HG03066 (cell line): ENCODE measurements at regions not wholly inside any gene's neighbourhood (a gene's known extent, or its start where the extent isn't known, plus 50 kb on each side); places are given as distances from the start of the nearest gene placed in this dataset.
"Not testable (repeated sequence)": the region's sequence is repeated elsewhere in the genome, so short reads cannot be mapped to it uniquely, and the experiment has no call there.

ENCODE experiments used
- ATAC-seq: cut with Tn5 transposase; IDR thresholded peaks from one replicate; pipeline ENCODE4 v1.9.1; 2021; ENCODE audit warnings: low read depth; ENCODE audit not compliant: unreplicated experiment

GRCh38 chr2:91422102-91422501 is 2730.6 kb downstream of the RPIA start:
- not testable (repeated sequence) for ATAC-seq

GRCh38 chr2:91427148-91427547 is 2735.7 kb downstream of the RPIA start:
- ATAC-seq = not testable (repeated sequence)

GRCh38 chr2:91441932-91442245 is 2750.4 kb downstream of the RPIA start:
- not testable (repeated sequence) for ATAC-seq

DNA sequence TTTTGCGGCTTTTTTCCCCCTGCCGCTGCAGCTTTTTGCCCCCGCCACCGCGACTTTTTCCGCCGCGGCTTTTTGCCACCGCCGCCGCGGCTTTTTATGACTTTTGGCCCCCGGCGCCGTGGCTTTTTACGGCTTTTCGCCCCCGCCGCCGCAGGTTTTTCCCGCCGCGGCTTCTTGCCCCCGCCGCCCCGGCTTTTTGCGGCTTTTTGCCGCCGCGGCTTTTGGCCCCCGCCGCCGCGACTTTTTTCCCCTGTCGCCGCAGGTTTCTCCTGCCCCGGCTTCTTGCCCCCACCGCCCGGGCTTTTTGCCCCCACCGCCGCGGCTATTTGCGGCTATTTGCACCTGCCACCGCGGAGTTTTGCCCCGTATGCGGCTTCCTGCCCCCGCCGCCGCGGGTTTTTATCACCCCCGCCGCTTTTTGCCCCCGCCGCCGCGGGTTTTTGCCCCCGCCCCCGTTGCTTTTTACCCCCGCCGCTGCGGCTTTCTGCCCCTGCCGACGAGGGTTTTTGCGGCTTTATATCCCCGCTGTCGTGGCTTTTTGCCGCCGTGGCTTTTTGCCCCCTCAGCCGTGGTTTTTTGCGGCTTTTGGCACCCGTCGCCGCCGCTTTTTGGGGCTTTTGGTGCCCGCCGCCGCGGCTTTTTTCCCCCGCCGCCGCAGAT is 2750.9 kb downstream of the RPIA start:
- no peak for ATAC-seq

- ATAC-seq = not testable (repeated sequence)
These were observed 2751.6 kb downstream of the RPIA start for GRCh38 chr2:91442906-91443729.

DNA sequence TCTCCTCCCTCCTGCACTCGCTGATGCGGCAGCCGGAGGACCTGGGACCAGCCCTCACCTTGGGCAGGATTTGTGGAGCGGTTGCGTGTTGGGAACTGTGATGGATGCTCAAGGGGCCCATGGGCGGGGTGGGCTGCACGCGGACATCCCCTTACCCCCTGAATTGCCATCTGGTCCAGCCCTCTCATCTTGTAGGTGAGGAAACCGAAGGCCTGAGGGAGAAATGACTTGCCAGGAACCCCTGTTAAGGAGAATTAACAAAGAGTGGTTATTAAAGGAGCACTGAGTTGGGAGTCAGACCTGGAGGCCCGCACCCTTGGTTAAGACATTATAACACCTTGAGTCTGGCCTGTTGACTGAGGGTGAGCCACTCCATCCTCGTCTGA is 2752.2 kb downstream of the RPIA start:
- not testable (repeated sequence) for ATAC-seq

DNA sequence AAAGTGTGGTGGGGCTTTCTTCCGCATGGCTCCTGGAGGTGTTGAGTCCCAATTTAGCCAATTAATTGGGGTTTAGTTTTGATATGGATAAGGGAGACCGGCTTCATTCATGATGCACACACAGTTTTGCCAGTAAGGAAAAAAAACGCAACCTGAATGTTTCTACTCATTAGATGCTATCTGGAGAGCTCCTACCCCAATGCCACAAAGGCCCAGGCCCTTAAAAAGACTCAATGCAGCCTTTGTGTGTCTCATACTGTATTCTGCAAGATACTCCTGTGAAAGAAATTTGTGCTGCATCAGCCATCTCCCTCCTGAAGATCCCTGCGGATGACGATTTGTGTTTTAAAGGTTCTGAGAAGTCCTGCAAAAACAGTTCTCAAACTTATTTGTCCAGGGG is 2754.2 kb downstream of the RPIA start:
- ATAC-seq = not testable (repeated sequence)

- not testable (repeated sequence) for ATAC-seq
These were observed 2755.0 kb downstream of the RPIA start for GRCh38 chr2:91446489-91446888.

GRCh38 chr2:91446915-91447314 is 2755.4 kb downstream of the RPIA start:
- ATAC-seq = not testable (repeated sequence)

DNA sequence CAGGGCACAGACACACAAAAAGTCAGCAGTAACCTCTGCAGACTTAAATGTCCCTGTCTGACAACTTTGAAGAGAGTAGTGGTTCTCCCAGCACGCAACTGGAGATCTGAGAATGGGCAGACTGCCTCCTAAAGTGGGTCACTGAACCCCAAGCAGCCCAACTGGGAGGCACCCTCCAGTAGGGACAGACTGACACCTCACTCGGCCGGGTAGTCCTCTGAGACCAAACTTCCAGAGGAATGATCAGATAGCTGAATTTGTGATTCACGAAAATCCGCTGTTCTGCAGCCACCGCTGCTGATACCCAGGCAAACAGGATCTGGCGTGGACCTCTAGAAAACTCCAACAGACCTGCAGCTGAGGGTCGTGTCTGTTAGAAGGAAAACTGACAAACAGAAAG is 2756.0 kb downstream of the RPIA start:
- ATAC-seq = not testable (repeated sequence)

GRCh38 chr2:91462292-91462691 is 2770.8 kb downstream of the RPIA start:
- ATAC-seq = not testable (repeated sequence)

DNA sequence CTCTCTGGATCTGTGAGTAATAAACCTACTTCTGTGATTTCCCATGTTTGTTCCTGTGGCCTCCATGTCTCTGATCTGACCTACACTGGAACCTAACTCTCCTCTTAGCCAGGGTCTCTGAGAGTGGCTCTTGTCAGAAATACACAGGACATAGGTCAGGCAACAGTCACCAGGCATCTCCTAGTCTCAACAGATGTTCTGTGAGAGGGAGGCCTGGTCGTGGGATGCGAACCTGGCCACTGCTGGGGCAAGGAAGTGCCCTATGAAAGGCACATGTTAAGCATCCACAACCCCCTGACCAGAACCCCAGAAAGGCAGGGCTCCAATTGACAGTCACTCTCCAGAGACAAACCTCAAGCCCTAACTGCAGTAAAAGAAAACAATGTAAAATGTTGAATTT is 2771.5 kb downstream of the RPIA start:
- not testable (repeated sequence) for ATAC-seq

GRCh38 chr2:91466780-91467363 is 2775.4 kb downstream of the RPIA start:
- ATAC-seq = not testable (repeated sequence)

DNA sequence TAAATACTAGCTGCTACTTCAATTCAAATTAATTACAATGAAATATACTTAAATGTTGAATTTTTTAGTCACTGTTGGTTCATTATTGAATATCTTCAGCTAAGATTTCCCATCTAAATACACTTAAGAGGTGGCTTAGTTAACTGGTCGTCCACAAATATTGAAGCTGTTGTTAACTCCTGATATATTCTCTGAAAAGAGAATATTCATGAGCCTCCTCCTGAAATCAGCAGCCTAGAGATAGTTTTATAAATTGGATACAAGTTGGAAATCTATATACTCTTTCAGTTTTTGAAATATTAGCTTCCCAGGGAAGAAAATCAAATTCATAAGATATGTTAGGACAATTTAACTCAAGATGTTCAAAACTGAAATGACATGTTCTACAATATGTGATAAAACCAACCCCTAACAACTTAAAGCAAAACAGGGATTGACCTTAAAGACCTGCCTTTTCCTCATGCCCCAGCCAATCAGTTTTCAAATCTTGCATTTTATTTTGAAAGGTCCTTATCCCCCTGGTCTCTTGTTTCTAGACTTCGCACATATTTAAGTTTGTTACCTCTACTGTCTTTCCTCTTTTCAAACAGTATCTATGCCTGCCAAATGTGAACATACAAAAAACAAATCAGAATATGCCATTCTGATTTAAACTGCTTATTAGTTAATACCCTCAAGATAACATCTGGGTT is 2784.9 kb downstream of the RPIA start:
- ATAC-seq = not testable (repeated sequence)

DNA sequence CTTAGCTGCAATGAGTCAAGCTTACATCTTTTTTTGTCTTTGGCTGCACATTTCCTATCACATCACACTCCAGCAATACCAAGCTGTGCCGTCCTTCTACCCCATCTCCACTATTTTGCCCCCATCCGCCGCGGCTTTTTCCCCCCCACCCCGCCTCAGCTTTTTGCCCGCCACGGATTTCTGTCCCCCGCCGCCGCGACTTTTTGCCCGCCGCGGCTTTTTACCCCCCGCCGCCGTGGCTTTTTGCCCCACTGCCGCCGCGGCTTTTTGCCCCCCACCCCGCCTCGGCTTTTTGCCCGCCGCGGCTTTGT is 2785.4 kb downstream of the RPIA start:
- ATAC-seq = not testable (repeated sequence)

DNA sequence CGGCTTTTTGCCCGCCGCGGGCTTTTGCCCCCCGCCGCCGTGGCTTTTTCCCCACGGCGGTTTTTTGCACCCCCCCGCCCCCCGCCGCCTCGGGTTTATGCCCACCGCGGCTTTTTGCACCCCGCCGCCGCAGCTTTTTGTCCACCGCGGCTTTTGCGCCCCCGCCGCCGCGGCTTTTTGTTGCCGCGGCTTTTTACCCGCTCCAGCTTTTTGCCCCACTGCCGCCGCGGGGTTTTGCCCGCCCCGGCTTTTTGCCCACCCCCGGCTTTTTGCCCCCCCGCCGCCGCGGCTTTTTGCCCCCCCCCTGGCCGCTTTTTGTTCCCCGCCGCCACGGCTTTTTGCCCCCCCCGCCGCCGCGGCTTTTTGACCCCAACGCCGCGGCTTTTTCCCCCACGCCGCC is 2785.8 kb downstream of the RPIA start:
- ATAC-seq = not testable (repeated sequence)

- ATAC-seq = no peak
These were observed 2786.5 kb downstream of the RPIA start for GRCh38 chr2:91477731-91478672.

DNA sequence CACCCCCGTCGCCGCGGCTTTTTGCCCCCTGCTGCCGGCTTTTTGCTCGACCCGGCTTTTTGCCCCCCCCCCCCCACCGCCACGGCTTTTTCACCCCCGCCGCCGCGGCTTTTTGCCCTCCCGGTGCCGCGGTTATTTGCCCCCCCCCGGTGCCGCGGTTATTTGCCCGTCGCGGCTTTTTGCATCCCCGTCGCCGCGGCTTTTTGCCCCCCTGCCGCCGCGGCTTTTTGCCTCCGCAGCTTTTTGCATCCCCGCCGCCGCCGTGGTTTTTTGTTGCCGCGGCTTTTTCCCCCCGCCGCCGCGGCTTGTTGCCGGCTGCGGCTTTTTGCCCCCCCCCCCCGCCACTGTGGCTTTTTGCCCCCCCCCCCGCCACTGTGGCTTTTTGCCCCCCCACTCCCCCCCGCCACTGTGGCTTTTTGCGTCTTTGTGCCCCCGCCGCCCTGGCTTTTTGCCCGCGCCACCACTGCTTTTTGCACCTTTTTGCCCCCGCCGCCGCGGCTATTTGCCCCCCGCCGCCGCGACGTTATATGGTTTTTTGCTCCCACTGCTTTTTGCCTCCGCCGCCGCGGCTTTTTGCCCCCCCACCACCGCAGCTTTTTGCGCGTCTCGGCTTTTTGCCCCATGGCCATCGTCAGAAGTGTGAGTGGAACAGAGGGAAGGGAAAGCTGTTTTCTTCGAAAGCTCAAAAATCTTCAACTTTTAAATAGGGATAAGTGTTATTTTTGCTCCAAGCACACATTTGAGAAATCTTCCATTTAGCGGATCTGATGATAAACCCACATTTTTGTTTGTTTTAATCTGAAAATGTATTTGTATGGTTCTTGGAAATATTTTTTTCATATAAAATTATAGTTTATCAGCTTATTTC is 2787.6 kb downstream of the RPIA start:
- not testable (repeated sequence) for ATAC-seq

- not testable (repeated sequence) for ATAC-seq
These were observed 2793.8 kb downstream of the RPIA start for GRCh38 chr2:91485226-91485625.
